SK-N-SH (cell line): ENCODE measurements at regions not wholly inside any gene's neighbourhood (a gene's known extent, or its start where the extent isn't known, plus 50 kb on each side); places are given as distances from the start of the nearest gene placed in this dataset.

ENCODE experiments used
- CTCF ChIA-PET: fragments of 300-600, 350-600 bp; formaldehyde crosslinking; extraction: SDS; loops from one replicate; lab custom pipeline; 2021; lab: Yijun Ruan, JAX
- POLR2A ChIA-PET: fragments of 350-600 bp; sonication (Branson Sonifier 250); formaldehyde crosslinking; extraction: SDS; loops from one replicate; lab custom pipeline; 2020; ENCODE audit warnings: antibody characterized with exemption, inconsistent platforms; lab: Yijun Ruan, JAX
- DNase-seq: peaks from one replicate; pipeline ENCODE4 v3.0.0; 2012
- H2AFZ ChIP-seq: fragments of 200-600 bp; sonication (generic); 2 replicates; pipeline ENCODE4 v1.8.1; 2016; ENCODE audit warnings: antibody characterized with exemption, mild to moderate bottlenecking, low read depth
- H3F3A ChIP-seq: fragments of 200-600 bp; sonication (generic); replicated peaks from 2 replicates; pipeline ENCODE3; 2016; ENCODE audit warnings: antibody characterized with exemption, mild to moderate bottlenecking; ENCODE audit not compliant: insufficient read depth
- H3K27ac ChIP-seq, 2 experiments: fragments of 200-500 bp in 1 of 2; fragments of 200-600 bp in 1 of 2; sonication (Bioruptor generic) in 1 of 2; sonication (generic), shearing (Covaris generic) in 1 of 2; 2 replicates each; pipeline versions ENCODE4 v1.5.1 to v1.6.1; 2014 to 2016; ENCODE audit warnings: low read depth in 2 of 2, inconsistent platforms in 1 of 2, low read length in 1 of 2, mild to moderate bottlenecking in 1 of 2, mixed read lengths in 1 of 2
- H3K27me3 ChIP-seq: fragments of 200-600 bp; sonication (generic), shearing (Covaris generic); 2 replicates; pipeline ENCODE4 v1.6.1; 2016; ENCODE audit warnings: mixed run types; ENCODE audit not compliant: insufficient read depth
- H3K36me3 ChIP-seq, 2 experiments: fragments of 200-500 bp in 1 of 2; fragments of 200-600 bp in 1 of 2; sonication (Bioruptor generic) in 1 of 2; sonication (generic) in 1 of 2; replicated peaks in 1 of 2; 2 replicates each; pipeline versions ENCODE3 to v1.5.1; 2014 to 2016; ENCODE audit warnings: low read length in 1 of 2, mild to moderate bottlenecking in 1 of 2; ENCODE audit not compliant: insufficient read depth in 2 of 2, control insufficient read depth in 1 of 2
- H3K4me1 ChIP-seq, 2 experiments: fragments of 200-500 bp in 1 of 2; fragments of 200-600 bp in 1 of 2; sonication (Bioruptor generic) in 1 of 2; sonication (generic), shearing (Covaris generic) in 1 of 2; 2 replicates each; pipeline versions ENCODE4 v1.5.1 to v1.6.1; 2014 to 2016; ENCODE audit warnings: low read depth in 1 of 2, low read length in 1 of 2, mixed run types in 1 of 2; ENCODE audit not compliant: insufficient read depth in 2 of 2, control insufficient read depth in 1 of 2
- H3K4me2 ChIP-seq: fragments of 200-600 bp; sonication (generic), shearing (Covaris generic); 2 replicates; pipeline ENCODE4 v1.6.1; 2017; ENCODE audit warnings: mixed run types
- H3K4me3 ChIP-seq, 2 experiments: fragments of 200-500 bp in 1 of 2; fragments of 200-600 bp in 1 of 2; sonication (Bioruptor generic) in 1 of 2; sonication (generic), shearing (Covaris generic) in 1 of 2; 2 replicates each; pipeline versions ENCODE4 v1.5.1 to v1.8.1; 2014 to 2016; ENCODE audit warnings: low read depth in 2 of 2, inconsistent platforms in 1 of 2, low read length in 1 of 2, mild to moderate bottlenecking in 1 of 2, mixed read lengths in 1 of 2, moderate library complexity in 1 of 2
- H3K79me2 ChIP-seq: fragments of 200-600 bp; sonication (generic); 2 replicates; pipeline ENCODE4 v1.8.1; 2017; ENCODE audit warnings: mild to moderate bottlenecking; ENCODE audit not compliant: insufficient read depth
- H3K9ac ChIP-seq: fragments of 200-600 bp; sonication (generic); 2 replicates; pipeline ENCODE4 v1.6.1; 2017; ENCODE audit warnings: mixed run types
- H3K9me2 ChIP-seq: fragments of 200-600 bp; sonication (generic); 2 replicates; pipeline ENCODE4 v1.6.1; 2017; ENCODE audit warnings: mixed run types
- H3K9me3 ChIP-seq: fragments of 200-600 bp; sonication (generic); 2 replicates; pipeline ENCODE4 v1.6.1; 2017; ENCODE audit warnings: mixed run types, mild to moderate bottlenecking, moderate library complexity
- H4K20me1 ChIP-seq: fragments of 200-600 bp; sonication (generic); 2 replicates; pipeline ENCODE4 v1.6.1; 2017; ENCODE audit warnings: mild to moderate bottlenecking, mixed run types; ENCODE audit not compliant: insufficient read depth
- EZH2phosphoT487 ChIP-seq: fragments of 200-600 bp; sonication (generic); IDR thresholded peaks from 2 replicates; pipeline ENCODE4 v1.6.1; 2017; ENCODE audit warnings: low read depth, mixed run types, mild to moderate bottlenecking, antibody characterized with exemption, moderate library complexity, borderline replicate concordance
- FOXM1 ChIP-seq: IDR thresholded peaks from 2 replicates; pipeline ENCODE4 v1.4.0; 2012; ENCODE audit warnings: low read depth, mild to moderate bottlenecking
- JUND ChIP-seq: IDR thresholded peaks from 2 replicates; pipeline ENCODE4 v1.4.0; 2012
- NFIC ChIP-seq: IDR thresholded peaks from 2 replicates; pipeline ENCODE4 v1.4.0; 2012; ENCODE audit warnings: borderline replicate concordance
- RCOR1 ChIP-seq: fragments of 150-350 bp; IDR thresholded peaks from 2 replicates; pipeline ENCODE4 v1.6.1; 2017; ENCODE audit warnings: antibody characterized with exemption, low read length
- TAF1 ChIP-seq: IDR thresholded peaks from 2 replicates; pipeline ENCODE4 v1.6.1; 2012; ENCODE audit warnings: low read depth, mild to moderate bottlenecking, low read length, moderate library complexity, borderline replicate concordance
- TCF12 ChIP-seq: IDR thresholded peaks from 2 replicates; pipeline ENCODE4 v1.4.0; 2012
- USF1 ChIP-seq: IDR thresholded peaks from 2 replicates; pipeline ENCODE4 v1.4.0; 2012; ENCODE audit warnings: low read depth, borderline replicate concordance
- ZBTB33 ChIP-seq: IDR thresholded peaks from 2 replicates; pipeline ENCODE4 v1.4.0; 2012; ENCODE audit warnings: low read depth, borderline replicate concordance
- WGBS: methylation state at CpG from one replicate; pipeline ENCODE4 v1.1.6; 2017; ENCODE audit warnings: low lambda C conversion rate; 5-methylcytosine and 5-hydroxymethylcytosine counted together

GRCh38 chr22:22109693-22110466 is 127.3 kb upstream of the TOP3B start:
- Histone ChIP-seq H3K9me3 (no peaks in the 10 kb centered on the region), H2AFZ (no peak overlapping the region), H3K4me1 (no peaks in the 10 kb centered on the region), H3F3A (no peaks in the 10 kb centered on the region), H3K36me3 (no peaks in the 10 kb centered on the region), H3K4me3 (no peak overlapping the region), H3K9me2 (no peaks in the 10 kb centered on the region), H3K79me2 (no peaks in the 10 kb centered on the region), H3K9ac (no peak overlapping the region), H4K20me1 (no peaks in the 10 kb centered on the region), H3K27ac (no peak overlapping the region), H3K4me2 (no peak overlapping the region), H3K27me3 (no peaks in the 10 kb centered on the region)
- DNase-seq: no peak
- POLR2A ChIA-PET: no interaction called here
- 80% methylated on average over 4 of the region's 4 CpGs for WGBS
- CTCF ChIA-PET: interaction anchor here (0.7 to 1.9 kb wide), 14 partner anchors 9 to 85 kb away, joined by 3 to 11 read pairs (median 4); no protein-coding TSS in a partner anchor
- TF ChIP-seq EZH2phosphoT487 (no peak), RCOR1 (no peak), NFIC (no peak), USF1 (no peak), TCF12 (no peak), ZBTB33 (no peak), JUND (no peak), TAF1 (no peak)

- no peaks in the 10 kb centered on the region for H3F3A ChIP-seq
- H3K36me3 ChIP-seq: no peaks in the 10 kb centered on the region
- H3K4me2 ChIP-seq: no peak overlapping the region
- no peaks in the 10 kb centered on the region for H3K9me3 ChIP-seq
- CTCF ChIA-PET: interaction anchor here (1.0 kb wide), 1 partner anchor 21 kb away, joined by 3 read pairs; no protein-coding TSS in a partner anchor
- H3K9me2 ChIP-seq: no peaks in the 10 kb centered on the region
- TF ChIP-seq FOXM1: no peak
- H3K27ac ChIP-seq: no peak overlapping the region
- H3K4me1 ChIP-seq: no peaks in the 10 kb centered on the region
- H2AFZ ChIP-seq: no peak overlapping the region
- peaks cover 5% of the 10 kb centered on the region for H3K27me3 ChIP-seq
- no peak overlapping the region for H3K4me3 ChIP-seq
- H3K79me2 ChIP-seq: no peaks in the 10 kb centered on the region
- no peak for DNase-seq
- no peaks in the 10 kb centered on the region for H4K20me1 ChIP-seq
- POLR2A ChIA-PET: no interaction called here
- H3K9ac ChIP-seq: no peak overlapping the region
These were observed 124.3 kb upstream of the TOP3B start for GRCh38 chr22:22106855-22107254.
